IMR-90 (cell line): ENCODE measurements at regions not wholly inside any gene's neighbourhood (a gene's known extent, or its start where the extent isn't known, plus 50 kb on each side); places are given as distances from the start of the nearest gene placed in this dataset.

ENCODE experiments used
- ATAC-seq: fragments of 200-7000 bp; cut with Tn5 transposase; 2 replicates; pipeline ENCODE4 v1.9.1; 2020; ENCODE audit warnings: low read depth, mild to moderate bottlenecking, moderate library complexity
- BruUV-seq: library from RNA; stranded (reverse); fragments of 400-500 nt; replicated peaks from 2 replicates; lab custom pipeline; 2021; lab: Mats Ljungman, UMichigan
- CTCF ChIA-PET: fragments of 300-600 bp; formaldehyde crosslinking; extraction: SDS; loops from one replicate; lab custom pipeline; 2021; ENCODE audit warnings: antibody characterized with exemption; lab: Yijun Ruan, JAX
- POLR2A ChIA-PET: fragments of 300-600 bp; sonication (Branson Sonifier 250); formaldehyde crosslinking; loops from one replicate; lab custom pipeline; 2022; ENCODE audit warnings: antibody characterized with exemption; ENCODE audit not compliant: unreplicated experiment; lab: Charles Lee
- DNase-seq: peaks from one replicate; pipeline ENCODE4 v3.0.0; 2013
- H2AFZ ChIP-seq: replicated peaks from 2 replicates; pipeline ENCODE3; 2013; ENCODE audit warnings: low read length, mild to moderate bottlenecking; ENCODE audit not compliant: poor library complexity
- H2AK5ac ChIP-seq: 2 replicates; pipeline ENCODE4 v1.6.1; 2013; ENCODE audit warnings: low read depth, low read length, inconsistent platforms
- H2AK9ac ChIP-seq: replicated peaks from 2 replicates; pipeline ENCODE3; 2013; ENCODE audit warnings: mild to moderate bottlenecking, low read depth, low read length, moderate library complexity; ENCODE audit not compliant: poor library complexity
- H2BK120ac ChIP-seq: 2 replicates; pipeline ENCODE4 v1.6.1; 2013; ENCODE audit warnings: low read depth, low read length, inconsistent platforms
- H2BK15ac ChIP-seq: 3 replicates; pipeline ENCODE4 v1.6.1; 2013; ENCODE audit warnings: low read depth, low read length, inconsistent platforms
- H2BK20ac ChIP-seq: 2 replicates; pipeline ENCODE4 v1.6.1; 2013; ENCODE audit warnings: low read depth, mild to moderate bottlenecking, inconsistent platforms, low read length, moderate library complexity
- H2BK5ac ChIP-seq: 2 replicates; pipeline ENCODE4 v1.6.1; 2013; ENCODE audit warnings: mild to moderate bottlenecking, low read depth, low read length, inconsistent platforms; ENCODE audit not compliant: poor library complexity, severe bottlenecking
- H3K14ac ChIP-seq: replicated peaks from 2 replicates; pipeline ENCODE4 v1.6.1; 2013; ENCODE audit warnings: low read depth, low read length, inconsistent platforms
- H3K18ac ChIP-seq: 2 replicates; pipeline ENCODE4 v1.6.1; 2013; ENCODE audit warnings: low read depth, low read length, control low read depth
- H3K23ac ChIP-seq: 2 replicates; pipeline ENCODE4 v1.6.1; 2013; ENCODE audit warnings: low read depth, low read length, inconsistent platforms
- H3K27ac ChIP-seq: 2 replicates; pipeline ENCODE4 v1.5.1; 2013; ENCODE audit warnings: mild to moderate bottlenecking, control low read depth, low read length; ENCODE audit not compliant: insufficient read depth
- H3K27me3 ChIP-seq: 2 replicates; pipeline ENCODE4 v1.6.1; 2013; ENCODE audit warnings: low read length; ENCODE audit not compliant: control insufficient read depth, insufficient read depth
- H3K36me3 ChIP-seq: 2 replicates; pipeline ENCODE4 v1.6.1; 2013; ENCODE audit warnings: low read length, mixed read lengths; ENCODE audit not compliant: control insufficient read depth, insufficient read depth
- H3K4ac ChIP-seq: 2 replicates; pipeline ENCODE4 v1.6.1; 2013; ENCODE audit warnings: low read depth, low read length, inconsistent platforms
- H3K4me1 ChIP-seq: 2 replicates; pipeline ENCODE4 v1.6.1; 2013; ENCODE audit warnings: low read length, mixed read lengths; ENCODE audit not compliant: control insufficient read depth, insufficient read depth
- H3K4me2 ChIP-seq: 2 replicates; pipeline ENCODE4 v1.6.1; 2013; ENCODE audit warnings: low read depth, mild to moderate bottlenecking, control low read depth, low read length, moderate library complexity
- H3K4me3 ChIP-seq: 2 replicates; pipeline ENCODE4 v1.5.1; 2013; ENCODE audit warnings: low read depth, mild to moderate bottlenecking, control low read depth, low read length, moderate library complexity; ENCODE audit not compliant: insufficient read depth
- H3K56ac ChIP-seq: 2 replicates; pipeline ENCODE4 v1.6.1; 2013; ENCODE audit warnings: low read length, inconsistent platforms; ENCODE audit not compliant: insufficient read depth; ENCODE audit errors: extremely low read depth
- H3K79me1 ChIP-seq, 2 experiments: 2 replicates each; pipeline ENCODE4 v1.6.1; 2013; ENCODE audit warnings: low read length in 2 of 2, inconsistent platforms in 1 of 2, low read depth in 1 of 2
- H3K9ac ChIP-seq: 2 replicates; pipeline ENCODE4 v1.6.1; 2013; ENCODE audit warnings: low read depth, low read length, control low read depth
- H3K9me1 ChIP-seq: 2 replicates; pipeline ENCODE4 v1.6.1; 2013; ENCODE audit warnings: low read length, inconsistent platforms; ENCODE audit not compliant: insufficient read depth
- H3K9me3 ChIP-seq: 2 replicates; pipeline ENCODE4 v1.6.1; 2013; ENCODE audit warnings: low read length; ENCODE audit not compliant: control insufficient read depth, insufficient read depth
- H4K20me1 ChIP-seq: 2 replicates; pipeline ENCODE4 v1.6.1; 2013; ENCODE audit warnings: low read length, inconsistent platforms; ENCODE audit not compliant: insufficient read depth
- H4K5ac ChIP-seq: 2 replicates; pipeline ENCODE4 v1.6.1; 2013; ENCODE audit warnings: mild to moderate bottlenecking, low read depth, low read length, control low read depth
- H4K8ac ChIP-seq, 2 experiments: 2 replicates each; pipeline ENCODE4 v1.6.1; 2013; ENCODE audit warnings: low read depth in 2 of 2, low read length in 2 of 2, control low read depth in 1 of 2, inconsistent platforms in 1 of 2
- H4K91ac ChIP-seq: 2 replicates; pipeline ENCODE4 v1.6.1; 2013; ENCODE audit warnings: low read depth, low read length, inconsistent platforms; ENCODE audit not compliant: insufficient read depth
- BHLHE40 ChIP-seq: fragments of 150-350 bp; IDR thresholded peaks from 2 replicates; pipeline ENCODE4 v1.6.1; 2016; ENCODE audit warnings: mild to moderate bottlenecking, low read depth, low read length
- CHD1 ChIP-seq: IDR thresholded peaks from 2 replicates; pipeline ENCODE4 v1.6.1; 2012; ENCODE audit warnings: low read depth, low read length, improper control_type of control experiment
- FOS ChIP-seq: fragments of 150-350 bp; IDR thresholded peaks from 2 replicates; pipeline ENCODE4 v1.6.1; 2016; ENCODE audit warnings: low read depth, low read length
- MAFK ChIP-seq: IDR thresholded peaks from 2 replicates; pipeline ENCODE4 v1.6.1; 2012; ENCODE audit warnings: low read depth, low read length, improper control_type of control experiment
- MAZ ChIP-seq: IDR thresholded peaks from 2 replicates; pipeline ENCODE4 v1.6.1; 2012; ENCODE audit warnings: low read depth, mild to moderate bottlenecking, low read length, improper control_type of control experiment, moderate library complexity, borderline replicate concordance
- RAD21 ChIP-seq: IDR thresholded peaks from 2 replicates; pipeline ENCODE4 v1.6.1; 2012; ENCODE audit warnings: low read length, improper control_type of control experiment
- RCOR1 ChIP-seq: IDR thresholded peaks from 2 replicates; pipeline ENCODE4 v1.6.1; 2012; ENCODE audit warnings: mild to moderate bottlenecking, low read length, improper control_type of control experiment; ENCODE audit not compliant: insufficient replicate concordance
- RFX5 ChIP-seq: IDR thresholded peaks from 2 replicates; pipeline ENCODE4 v1.8.0; 2012; ENCODE audit warnings: low read depth, mild to moderate bottlenecking, low read length, moderate library complexity
- SMC3 ChIP-seq: fragments of 150-350 bp; IDR thresholded peaks from 2 replicates; pipeline ENCODE4 v1.6.1; 2016; ENCODE audit warnings: low read depth, mild to moderate bottlenecking, antibody characterized with exemption, low read length, moderate library complexity
- WGBS, 2 experiments: methylation state at CpG; one replicate each; pipeline versions ENCODE4 v1.1.5 to v1.1.7; 2013; ENCODE audit warnings: missing lambda C conversion rate in 2 of 2; ENCODE audit not compliant: insufficient read length in 1 of 2; ENCODE audit errors: extremely low coverage in 2 of 2; 5-methylcytosine and 5-hydroxymethylcytosine counted together
- dilution Hi-C: fragments of 300-500 bp; cut with HindIII; formaldehyde crosslinking; loops from one replicate; pipeline ENCODE4 v1.14.3; 2018; ENCODE audit warnings: low sequenced_read_pairs; ENCODE audit not compliant: unreplicated experiment
- in situ Hi-C: fragments of 300-500 bp; cut with MboI; formaldehyde crosslinking; loops from 3 replicates; pipeline ENCODE4 v1.14.3; 2019; ENCODE audit warnings: low sequenced_read_pairs, inconsistent platforms, mixed read lengths
- intact Hi-C: fragments of 100-400 bp; cut with micrococcal nuclease; formaldehyde crosslinking; loops from 2 replicates; pipeline ENCODE4 v1.10.0; 2022
- TF ChIP-seq, protein P1 (sequence below): fragments of 150-350 bp; IDR thresholded peaks from 2 replicates; pipeline ENCODE4 v1.6.1; 2016; ENCODE audit warnings: low read depth, mild to moderate bottlenecking, low read length, moderate library complexity, borderline replicate concordance
- TF ChIP-seq, protein P2 (sequence below): conservative IDR thresholded peaks from 2 replicates; pipeline ENCODE4 v1.5.1; 2012; ENCODE audit warnings: mild to moderate bottlenecking, low read depth, low read length, improper control_type of control experiment
- TF ChIP-seq, protein P3 (sequence below): fragments of 150-350 bp; IDR thresholded peaks from 2 replicates; pipeline ENCODE4 v1.6.1; 2017; ENCODE audit warnings: mild to moderate bottlenecking, antibody characterized with exemption, low read length, low read depth

DNA sequence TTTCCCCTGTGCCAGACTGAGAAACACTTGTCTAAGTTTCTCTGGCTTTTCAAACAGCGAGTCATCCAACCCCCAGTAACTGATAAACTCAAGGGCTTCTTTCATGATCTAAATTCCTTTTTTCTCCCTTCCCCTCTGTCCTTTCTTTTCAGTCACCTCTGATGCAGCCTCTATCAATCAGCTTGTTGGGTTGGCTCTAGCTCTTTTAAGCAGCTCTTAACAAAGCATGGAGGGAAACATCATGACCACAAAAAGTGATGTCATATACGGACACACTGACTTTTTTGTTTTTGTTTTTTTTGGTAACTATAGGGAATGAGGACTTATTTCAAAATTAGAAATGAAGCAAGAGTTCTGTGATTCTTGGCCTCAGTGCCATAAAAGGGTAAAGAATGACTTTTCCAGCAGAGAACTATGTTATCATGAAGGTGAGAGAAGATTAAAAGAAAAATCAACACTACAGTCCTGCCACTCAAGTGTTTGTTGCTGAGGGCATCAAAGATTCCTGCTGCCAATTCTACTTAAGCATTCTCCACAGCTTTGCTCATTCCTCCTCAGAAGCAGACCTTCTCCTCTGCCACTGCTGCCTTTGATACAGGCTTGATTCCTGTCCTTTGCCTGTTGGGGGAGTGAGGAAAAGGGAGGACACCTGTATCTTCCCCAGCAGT lies 457.0 kb upstream of the ONECUT1 start:
- Histone ChIP-seq H3K27ac (no peak overlapping the region), H4K8ac (no peak overlapping the region), H3K9ac (no peak overlapping the region), H4K5ac (no peak overlapping the region), H4K91ac (no peak overlapping the region), H3K9me3 (peaks cover 19% of the 10 kb centered on the region), H2BK20ac (no peak overlapping the region), H3K4me1 (no peaks in the 10 kb centered on the region), H2AFZ (no peak overlapping the region), H3K18ac (no peak overlapping the region), H3K56ac (no peak overlapping the region), H4K20me1 (no peaks in the 10 kb centered on the region), H3K14ac (no peak overlapping the region), H2BK5ac (no peak overlapping the region), H3K23ac (no peak overlapping the region), H3K4me3 (no peak overlapping the region), H2AK5ac (no peak overlapping the region), H3K27me3 (no peaks in the 10 kb centered on the region), H3K4ac (no peak overlapping the region), H2BK15ac (no peak overlapping the region), H3K9me1 (no peaks in the 10 kb centered on the region), H3K36me3 (no peaks in the 10 kb centered on the region), H2AK9ac (no peak overlapping the region), H3K79me1 (no peaks in the 10 kb centered on the region), H2BK120ac (no peak overlapping the region), H3K4me2 (no peak overlapping the region)
- TF ChIP-seq RFX5 (no peak), RAD21 (no peak), MAFK (no peak), RCOR1 (no peak), CHD1 (no peak), FOS (no peak), BHLHE40 (no peak), MAZ (no peak), SMC3 (no peak)
- TF ChIP-seq, protein P1, sequence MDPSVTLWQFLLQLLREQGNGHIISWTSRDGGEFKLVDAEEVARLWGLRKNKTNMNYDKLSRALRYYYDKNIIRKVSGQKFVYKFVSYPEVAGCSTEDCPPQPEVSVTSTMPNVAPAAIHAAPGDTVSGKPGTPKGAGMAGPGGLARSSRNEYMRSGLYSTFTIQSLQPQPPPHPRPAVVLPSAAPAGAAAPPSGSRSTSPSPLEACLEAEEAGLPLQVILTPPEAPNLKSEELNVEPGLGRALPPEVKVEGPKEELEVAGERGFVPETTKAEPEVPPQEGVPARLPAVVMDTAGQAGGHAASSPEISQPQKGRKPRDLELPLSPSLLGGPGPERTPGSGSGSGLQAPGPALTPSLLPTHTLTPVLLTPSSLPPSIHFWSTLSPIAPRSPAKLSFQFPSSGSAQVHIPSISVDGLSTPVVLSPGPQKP, result no peak
- TF ChIP-seq, protein P2, sequence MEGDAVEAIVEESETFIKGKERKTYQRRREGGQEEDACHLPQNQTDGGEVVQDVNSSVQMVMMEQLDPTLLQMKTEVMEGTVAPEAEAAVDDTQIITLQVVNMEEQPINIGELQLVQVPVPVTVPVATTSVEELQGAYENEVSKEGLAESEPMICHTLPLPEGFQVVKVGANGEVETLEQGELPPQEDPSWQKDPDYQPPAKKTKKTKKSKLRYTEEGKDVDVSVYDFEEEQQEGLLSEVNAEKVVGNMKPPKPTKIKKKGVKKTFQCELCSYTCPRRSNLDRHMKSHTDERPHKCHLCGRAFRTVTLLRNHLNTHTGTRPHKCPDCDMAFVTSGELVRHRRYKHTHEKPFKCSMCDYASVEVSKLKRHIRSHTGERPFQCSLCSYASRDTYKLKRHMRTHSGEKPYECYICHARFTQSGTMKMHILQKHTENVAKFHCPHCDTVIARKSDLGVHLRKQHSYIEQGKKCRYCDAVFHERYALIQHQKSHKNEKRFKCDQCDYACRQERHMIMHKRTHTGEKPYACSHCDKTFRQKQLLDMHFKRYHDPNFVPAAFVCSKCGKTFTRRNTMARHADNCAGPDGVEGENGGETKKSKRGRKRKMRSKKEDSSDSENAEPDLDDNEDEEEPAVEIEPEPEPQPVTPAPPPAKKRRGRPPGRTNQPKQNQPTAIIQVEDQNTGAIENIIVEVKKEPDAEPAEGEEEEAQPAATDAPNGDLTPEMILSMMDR, result no peak
- TF ChIP-seq, protein P3, sequence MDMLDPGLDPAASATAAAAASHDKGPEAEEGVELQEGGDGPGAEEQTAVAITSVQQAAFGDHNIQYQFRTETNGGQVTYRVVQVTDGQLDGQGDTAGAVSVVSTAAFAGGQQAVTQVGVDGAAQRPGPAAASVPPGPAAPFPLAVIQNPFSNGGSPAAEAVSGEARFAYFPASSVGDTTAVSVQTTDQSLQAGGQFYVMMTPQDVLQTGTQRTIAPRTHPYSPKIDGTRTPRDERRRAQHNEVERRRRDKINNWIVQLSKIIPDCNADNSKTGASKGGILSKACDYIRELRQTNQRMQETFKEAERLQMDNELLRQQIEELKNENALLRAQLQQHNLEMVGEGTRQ, result no peak
- DNase-seq (no peak), ATAC-seq (no peak)
- ChIA-PET CTCF (interaction anchor here (0.6 kb wide), 1 partner anchor 140 kb away, joined by 3 read pairs; no protein-coding TSS in a partner anchor), POLR2A (no interaction called here)
- dilution Hi-C loops (no loop called here), intact Hi-C loops (no loop called here), in situ Hi-C loops (no loop called here)
- BruUV-seq, result no TSS peak
- 17% methylated on average over 1 of the region's 2 CpGs; no CpG with 5 or more reads in 1 of the 2 experiments for WGBS, 2 experiments
